OCI-M2 (cell line): ENCODE measurements at regions not wholly inside any gene's neighbourhood (a gene's known extent, or its start where the extent isn't known, plus 50 kb on each side); places are given as distances from the start of the nearest gene placed in this dataset.

Experiments used
- DNase-seq: peaks from one replicate; lab custom pipeline; 2025; ENCODE audit not compliant: unreplicated experiment; lab: John Stamatoyannopoulos, UW

DNA sequence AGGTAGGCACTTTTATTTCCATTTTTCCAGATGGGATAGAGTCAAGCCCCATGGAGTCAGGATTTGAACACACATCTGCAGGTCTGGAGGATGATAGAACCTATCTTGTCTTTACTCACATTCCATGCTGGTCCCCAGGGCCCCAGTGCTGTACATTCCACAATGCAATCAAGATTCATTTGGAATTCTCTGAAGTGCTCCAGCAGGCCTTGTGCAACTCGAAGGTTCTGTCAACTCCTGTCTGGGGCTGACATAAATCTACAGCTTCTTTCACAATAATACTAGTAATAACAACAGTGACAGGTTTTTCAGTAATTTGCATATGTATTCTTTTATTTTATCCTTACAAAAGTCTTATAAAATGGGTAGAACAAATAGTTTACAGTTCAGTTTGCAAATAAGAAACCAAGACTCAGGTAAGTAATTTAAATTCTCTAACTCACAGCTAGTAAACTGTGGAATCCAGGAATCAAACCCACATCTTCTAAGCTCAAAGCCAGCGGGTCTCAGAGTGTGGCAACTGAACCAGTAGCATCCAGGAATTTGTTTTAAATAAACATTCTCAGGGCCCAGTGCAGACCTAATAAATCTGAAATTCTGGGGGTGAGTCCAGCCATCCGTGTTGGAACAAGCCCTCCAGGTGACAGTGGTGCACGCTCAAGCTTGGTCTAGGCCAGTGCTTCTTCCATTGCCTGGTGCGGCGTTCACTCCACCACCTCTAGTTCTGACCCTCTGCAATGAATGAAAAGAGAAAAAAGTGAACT, 137.0 kb upstream of the TNFAIP3 start:
- DNase-seq = no peak

DNA sequence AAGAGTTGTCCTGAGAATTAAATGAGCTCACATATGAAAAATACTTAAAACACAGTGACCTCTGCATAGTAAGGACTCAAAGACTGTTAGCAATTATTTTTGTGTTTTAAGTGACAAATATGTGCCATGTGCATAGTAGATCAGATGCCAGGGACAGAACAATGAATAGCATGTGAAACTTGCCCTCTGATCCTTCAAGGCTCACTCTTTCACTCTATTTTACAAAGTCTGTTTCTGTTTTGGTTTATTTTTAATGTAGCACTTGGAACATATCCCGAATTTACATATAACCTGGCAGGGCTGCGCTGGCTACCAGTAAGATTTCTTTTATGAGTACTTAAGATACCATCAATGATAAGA, 135.5 kb upstream of the TNFAIP3 start:
- no peak for DNase-seq

DNA sequence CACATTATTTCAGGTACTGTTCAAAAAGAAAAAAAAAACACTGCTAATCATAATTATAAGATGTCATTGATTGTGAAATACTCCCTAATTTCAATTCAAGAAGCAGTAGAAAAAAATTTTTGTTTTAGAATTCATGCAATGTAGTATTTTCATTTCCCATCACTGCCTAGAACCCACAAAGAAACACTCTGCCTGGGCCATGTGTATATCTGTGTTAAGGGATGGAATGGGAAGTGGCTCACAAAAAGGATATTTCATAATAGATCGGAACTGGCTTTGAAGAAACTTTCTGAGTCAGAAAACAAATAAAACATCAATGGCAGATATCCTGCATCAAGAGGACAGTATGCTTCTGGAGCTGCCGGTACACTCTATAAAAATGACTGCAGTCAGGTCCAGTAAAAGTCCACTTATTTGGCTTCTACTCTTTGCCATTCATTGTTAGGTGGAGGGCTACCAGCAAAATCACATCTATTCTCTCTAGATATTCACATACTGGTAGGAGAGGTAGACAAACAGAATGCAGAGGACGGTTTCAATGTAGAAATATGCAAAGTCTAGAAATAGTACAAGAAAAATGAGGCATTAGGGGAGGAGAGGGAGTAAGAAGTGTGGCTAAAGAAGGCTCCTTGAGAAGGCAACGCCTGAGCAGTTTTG, 135.0 kb upstream of the TNFAIP3 start:
- no peak for DNase-seq

DNA sequence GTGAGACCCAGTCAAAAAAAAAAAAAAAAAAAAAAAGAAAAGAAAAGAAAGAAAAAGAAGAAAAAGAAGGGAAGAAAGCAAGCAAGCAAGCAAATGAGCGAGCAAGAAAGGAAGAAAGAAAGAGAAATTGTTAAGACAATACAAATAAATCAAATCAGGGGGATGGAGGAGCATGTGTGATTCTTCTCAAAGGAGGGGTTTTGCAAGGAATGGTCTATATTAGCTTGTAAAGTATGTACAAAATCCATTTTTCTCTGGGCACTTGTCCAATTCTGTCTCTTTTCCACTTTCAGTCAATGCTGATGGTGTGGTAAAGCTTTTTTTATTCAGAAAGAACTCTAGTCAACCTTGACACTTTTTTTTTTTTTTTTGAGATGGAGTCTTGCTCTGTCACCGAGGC, 133.7 kb upstream of the TNFAIP3 start:
- no peak for DNase-seq

DNA sequence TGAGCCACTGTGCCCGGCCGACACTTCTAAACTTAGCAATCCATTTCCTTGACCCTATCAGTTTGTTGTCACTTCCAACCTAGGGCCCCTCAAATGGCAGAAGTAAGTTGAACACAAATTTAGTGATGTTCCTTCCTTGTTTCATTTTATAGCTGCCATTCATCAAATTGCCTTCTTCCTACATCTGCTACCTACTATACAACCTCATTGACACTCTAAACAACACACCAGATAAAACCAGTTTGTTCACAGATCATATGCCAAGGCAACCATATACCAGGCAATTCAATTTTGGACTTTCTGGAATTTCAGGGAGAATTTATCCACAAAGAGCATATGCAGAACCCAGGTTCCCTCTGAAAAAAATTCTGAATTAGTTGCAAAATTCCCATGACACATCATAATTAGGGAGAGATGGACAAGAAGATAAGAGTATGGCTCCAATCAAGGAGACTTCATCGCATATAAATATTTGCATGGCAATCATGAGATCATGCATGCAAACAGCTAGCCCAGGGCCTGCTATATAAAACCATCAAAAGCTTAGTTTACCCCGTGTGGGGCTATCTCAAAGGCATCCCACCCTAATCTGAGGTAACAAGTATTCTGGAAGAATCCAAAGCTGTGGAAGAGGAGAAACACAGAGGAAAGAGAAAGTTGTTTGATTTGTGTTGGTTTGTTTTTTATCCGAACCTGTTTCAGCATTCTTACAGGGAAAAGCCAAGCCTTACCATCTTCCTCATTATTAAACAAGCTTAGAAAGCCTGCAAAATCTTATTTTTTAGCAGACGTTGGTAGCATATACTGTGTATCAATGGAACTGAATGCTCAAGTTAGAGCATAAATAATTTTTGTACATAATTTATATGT, 132.8 kb upstream of the TNFAIP3 start:
- DNase-seq = no peak

DNA sequence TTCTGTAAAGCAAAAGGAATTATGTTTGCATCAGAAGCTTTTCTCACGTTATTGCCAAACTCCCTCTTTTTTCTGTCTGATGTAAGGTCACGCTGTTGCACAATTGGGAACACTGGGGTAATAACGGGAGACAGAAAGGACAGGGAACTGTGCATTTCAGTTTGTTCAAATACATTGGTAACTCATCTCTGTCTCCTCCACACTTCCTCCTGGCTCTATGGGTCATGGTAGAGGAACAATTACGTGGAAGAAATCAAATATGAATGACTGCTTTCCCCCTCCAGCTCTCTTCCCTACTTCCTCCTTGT, 132.2 kb upstream of the TNFAIP3 start:
- DNase-seq = no peak

DNA sequence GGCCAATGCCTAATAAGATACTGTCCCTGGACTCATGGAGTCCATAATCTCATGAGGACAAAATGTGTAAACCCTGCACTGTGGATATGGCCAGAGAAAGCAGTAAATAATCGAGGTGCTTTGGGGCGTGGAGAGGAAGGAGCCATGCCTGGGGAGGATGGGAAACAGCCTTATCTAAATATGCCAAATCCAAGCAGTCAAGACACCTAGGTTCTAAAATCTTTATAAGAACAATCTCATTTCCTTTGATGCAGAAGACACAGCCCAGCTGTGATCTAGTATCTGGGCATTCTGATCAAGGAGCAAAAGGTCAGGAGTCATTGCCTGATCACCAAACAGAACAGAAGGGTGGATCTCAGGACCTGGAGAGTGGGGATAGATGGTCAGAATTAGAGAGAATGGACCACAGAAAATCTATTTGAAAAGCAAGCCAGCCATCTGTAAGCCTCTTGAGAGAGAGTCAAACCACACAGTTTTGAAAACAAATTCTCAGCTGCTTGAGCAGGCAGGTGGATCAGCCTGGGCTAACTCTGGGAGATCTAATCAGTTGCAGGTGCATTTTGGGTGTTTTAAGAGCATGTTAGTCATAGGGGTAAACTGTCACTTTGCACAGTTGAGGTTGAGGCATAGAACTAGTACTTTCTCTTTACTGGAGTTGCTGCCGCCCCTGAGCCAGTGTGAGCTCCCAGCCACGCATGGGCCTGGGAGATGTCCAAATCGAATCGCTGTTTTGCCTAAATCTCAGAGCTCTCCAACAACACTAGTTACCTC, 130.8 kb upstream of the TNFAIP3 start:
- no peak for DNase-seq

DNA sequence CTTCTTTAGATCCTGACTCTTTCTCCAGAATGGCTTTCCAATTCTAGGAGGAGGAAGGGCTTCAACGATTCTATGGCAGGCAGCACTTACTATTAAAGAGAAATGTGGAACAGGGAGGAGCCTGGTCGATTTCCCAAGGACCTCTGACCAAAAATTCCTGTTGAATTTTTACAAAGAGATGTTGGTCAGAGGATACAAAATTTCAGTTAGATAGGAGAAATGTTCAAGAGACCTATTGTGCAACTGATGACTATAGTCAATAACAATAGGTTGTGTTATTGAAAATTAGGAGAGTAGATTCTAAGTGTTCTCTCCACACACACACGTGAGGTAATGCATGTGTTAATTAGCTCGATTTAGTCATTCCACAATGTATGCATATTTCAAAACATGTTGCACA, 130.1 kb upstream of the TNFAIP3 start:
- DNase-seq = no peak

DNA sequence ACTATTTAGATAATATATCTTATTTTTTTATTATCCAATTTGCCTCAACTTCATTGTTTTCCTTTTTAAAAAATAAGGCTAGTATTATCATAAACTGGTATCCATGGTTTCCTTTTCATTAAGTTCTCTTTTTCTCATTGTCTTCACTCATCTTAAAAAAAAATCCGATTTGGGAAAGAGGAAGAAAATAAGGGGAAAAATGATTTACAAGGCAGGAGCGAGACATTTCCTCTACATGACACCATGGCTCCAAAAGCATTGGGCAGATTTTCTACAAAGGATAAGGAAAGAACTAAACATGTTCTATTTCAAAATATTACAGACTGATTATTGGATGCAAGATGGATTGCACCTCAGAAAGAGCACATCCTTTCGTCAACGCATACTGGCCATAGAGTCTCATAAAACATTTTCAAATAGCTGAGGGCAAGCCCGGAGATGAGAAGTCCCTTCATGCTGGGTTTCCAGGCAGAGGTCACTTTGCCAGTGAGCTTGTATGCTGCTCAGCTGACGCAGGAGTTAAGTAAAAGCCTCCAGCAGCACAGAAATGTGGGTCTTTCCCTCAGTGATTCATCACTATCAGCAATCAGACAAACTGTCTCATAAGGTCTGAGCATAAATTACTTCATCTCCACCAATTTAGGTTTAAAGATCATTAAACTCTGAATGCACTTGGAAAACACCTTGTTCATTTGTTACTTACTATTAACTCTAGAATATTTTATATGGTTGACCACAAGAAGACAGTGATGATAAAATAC, 129.0 kb upstream of the TNFAIP3 start:
- DNase-seq = no peak

DNA sequence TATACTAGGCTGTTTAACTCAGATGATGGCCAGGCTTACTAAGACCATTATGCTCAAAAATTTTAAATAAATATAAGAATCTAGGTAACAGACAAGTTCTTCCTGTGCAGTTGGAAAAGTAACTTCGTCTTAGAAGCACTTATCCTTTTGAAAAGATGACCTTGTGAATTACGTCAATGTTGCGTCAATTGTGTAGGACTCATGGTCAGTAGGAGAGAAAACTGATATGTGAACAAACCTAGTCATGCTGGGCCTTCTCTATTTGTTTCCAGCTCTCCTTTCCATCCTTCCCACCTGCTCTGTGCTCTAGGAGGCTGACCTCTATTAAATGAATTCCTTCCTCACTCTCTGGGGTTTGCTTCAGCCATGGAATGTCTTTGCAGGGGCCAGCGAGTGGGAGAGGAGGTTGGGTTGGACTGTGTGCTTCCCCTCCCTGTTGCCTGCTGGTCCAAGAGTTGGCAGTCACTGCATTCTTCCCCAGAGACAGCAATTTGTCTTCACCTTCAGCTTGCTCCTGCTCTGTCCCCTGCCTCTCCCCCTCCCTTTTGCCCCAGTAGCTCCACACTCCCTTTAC, 128.0 kb upstream of the TNFAIP3 start:
- DNase-seq = no peak

DNA sequence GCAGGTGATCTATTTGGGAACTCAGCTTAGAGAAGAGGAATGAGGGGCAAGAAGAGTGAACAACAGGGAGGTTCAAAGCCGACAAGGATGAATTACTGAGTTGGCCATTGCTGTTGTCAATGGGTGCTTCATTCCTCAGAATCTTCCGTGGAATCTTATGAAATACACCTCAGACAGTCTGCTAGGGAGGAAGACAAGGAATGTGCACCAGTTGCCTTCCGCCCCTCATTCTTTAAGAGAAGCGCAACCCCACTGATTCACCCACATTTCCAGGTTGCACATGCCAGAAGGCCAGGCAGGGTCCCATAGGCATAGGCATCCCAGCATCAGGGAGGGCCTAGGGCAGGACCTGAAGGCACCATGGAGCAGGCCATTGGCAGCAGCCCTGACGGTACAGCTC, 127.5 kb upstream of the TNFAIP3 start:
- no peak for DNase-seq

DNA sequence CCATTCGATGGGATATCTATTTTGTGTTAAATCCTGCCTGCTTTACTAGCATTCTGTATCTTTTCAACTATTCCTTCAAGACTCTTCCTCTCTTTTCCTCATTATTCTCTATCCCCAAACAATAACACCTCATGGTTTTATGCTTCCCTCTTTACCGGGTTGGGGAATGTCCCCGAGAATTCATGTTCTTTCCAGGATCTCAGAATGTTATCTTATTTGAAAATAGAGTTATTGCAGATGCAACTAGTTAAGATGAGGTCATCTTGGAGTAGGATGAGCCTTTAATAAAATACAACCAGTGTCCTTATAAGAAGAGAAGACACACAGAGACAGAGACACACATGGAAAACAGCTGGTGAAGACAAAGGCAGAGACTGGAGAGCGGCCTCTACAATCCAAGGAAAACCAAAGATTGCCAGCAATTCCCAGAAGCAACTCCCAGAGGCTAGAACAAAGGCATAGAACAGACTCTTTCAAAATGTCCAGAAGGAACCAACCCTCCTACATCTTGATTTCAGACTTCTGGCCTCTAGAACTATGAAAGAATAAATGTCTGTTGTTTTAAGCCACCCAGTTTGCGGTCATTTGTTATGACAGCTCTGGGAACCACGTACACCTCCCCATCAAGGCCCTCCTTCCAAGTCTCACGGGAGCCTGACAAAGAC, 126.8 kb upstream of the TNFAIP3 start:
- no peak for DNase-seq

DNA sequence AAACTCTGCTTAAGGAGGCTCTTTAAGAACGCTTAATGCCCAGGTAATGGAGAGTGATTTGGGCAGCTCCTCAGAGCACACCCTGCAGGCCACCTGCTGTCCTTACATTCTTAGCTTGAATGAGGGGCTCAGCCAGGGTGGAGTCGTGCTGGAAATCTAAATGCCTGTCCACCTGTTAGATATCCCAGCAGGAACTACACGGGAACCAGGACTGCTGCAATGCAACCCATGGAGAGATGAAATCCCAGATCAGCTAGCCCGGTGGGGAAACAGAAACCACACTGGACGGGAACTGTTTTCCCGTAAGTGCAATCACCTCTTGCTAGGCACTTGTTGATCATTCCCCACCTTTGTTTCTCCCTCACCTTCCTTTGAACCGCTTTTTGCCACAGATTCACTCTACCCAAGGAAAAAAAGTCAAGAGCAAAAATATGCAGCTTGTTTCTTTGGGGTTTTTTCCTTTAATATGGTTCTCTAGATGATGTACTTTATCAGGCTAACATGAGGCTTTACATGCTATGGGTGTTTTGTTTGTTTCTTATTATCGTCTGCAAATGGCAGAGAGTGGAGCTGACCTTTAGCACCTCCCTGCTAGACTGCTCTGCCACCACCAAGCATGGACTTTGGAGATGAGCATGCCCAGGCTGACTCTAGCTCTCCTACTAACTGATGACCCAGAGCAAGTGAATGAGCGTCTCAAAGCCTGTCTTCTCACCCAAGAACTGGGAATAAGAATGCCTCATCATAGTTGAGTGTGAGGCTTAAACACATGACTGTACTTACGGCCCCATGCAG, 125.9 kb upstream of the TNFAIP3 start:
- no peak for DNase-seq

DNA sequence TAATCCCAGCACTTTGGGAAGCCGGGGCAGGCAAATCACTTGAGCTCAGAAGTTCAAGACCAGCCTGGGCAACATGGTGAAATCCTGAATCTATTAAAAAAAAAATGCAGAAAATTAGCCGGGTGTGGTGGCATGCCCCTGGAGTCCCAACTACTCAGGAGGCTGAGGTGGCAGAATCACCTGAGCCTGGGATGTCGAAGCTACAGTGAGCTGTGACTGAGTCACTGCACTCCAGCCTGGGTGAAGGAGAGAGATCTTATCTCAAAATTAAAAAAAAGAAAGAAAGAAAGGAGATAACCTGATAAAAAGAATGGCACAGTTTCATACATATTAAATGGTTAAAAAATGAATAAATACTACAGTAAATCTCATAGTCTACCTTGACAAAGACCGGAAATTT, 123.6 kb upstream of the TNFAIP3 start:
- DNase-seq = no peak

DNA sequence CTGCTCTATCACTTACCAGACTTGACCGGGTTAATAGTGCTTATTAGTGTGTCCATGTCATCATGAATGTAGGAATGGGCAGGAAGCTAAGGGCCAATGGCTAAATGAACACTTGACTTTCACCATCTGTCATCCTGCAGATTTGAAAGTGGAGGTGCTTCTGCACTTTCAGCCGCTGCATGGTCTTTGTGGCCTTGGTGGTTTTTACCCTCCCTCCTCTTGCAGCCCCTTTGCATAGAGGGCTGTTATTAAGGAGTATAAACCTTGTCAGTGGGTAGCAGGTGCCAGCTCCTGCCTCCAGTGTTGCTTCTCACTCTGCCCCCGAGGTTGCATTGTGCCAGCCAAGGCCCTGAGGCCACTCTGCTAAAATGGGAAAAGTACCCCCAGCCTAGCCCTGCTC, 122.2 kb upstream of the TNFAIP3 start:
- no peak for DNase-seq

DNA sequence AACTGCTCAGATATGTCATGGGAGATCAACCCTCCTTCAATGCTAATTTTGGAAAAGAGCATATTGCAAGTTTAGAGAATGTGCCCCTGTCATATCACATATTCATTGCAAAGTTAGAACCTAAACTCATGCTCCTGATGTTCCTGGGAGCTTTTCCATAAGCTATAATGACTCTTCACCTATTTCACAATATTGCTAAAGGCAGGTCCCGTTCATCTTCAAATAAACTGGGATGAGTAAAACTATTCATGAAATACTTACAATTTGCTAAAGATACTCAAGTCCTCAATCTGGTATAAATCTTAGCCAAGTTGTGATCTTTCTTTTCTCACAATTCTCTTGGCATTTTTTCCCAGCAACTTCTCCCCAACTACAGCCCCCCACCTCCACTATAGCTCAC, 121.7 kb upstream of the TNFAIP3 start:
- DNase-seq = no peak

DNA sequence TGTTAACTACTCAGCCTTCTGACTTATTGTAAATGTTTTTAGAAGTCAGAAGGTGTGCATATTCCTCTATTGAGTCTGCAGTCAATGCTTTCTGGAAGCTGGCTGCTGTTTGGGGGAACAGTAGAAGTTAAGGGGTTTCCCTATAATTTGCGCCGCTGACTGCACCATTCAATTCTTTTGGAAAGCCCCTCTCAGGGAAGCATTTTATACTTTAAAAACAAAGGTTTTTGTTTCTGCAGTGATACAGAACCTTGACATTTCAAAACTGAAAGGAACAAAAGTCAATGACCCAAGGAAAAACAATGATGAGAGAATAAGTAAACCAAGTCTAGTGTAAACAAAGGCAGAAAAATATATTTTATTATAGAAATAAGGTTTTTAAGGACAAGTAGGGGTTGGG, 120.8 kb upstream of the TNFAIP3 start:
- no peak for DNase-seq

DNA sequence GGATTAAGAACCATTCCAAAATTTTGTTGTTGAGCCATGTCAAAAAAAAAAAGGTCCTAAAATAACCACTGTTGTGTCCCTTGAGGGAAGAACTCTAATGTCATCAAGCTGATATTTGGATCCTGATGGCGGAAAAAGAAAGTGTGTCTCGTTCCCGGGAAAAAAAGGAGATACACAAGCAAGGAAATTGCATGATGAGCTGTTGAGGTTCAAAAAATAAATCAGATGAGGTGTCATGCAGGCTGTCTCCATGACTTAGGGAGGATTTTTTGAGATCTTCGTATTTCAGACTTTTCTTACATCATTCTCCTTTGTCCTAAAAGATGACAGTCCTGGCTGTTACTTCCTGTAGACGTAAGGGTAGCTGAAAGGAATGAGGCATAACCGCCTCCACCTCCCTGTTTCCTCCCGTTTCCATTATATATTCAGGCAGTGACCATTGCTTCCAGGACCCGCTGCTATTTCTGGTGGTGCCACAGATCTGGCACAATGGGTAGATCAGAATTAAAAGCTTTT, 117.3 kb upstream of the TNFAIP3 start:
- DNase-seq = no peak

DNA sequence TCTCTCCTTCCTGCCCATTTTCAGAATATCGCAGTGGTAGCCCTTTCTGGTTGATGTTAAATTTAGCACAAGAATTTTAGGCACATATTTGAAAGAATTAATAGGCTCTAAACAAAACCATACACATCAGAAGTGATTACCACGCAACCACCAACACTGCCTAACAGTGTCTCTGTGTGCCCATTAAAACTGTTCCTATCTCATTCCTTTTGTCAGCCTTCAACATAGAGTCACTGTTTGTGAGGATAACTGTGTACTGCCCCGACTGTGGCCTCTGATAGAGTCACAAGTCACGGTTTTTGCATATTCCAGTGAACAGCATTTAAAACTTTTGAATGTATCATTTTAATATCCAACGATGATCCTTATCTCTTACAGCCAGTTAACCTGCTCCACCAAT, 116.8 kb upstream of the TNFAIP3 start:
- no peak for DNase-seq
